ENCODE measurements at regions not wholly inside any gene's neighbourhood (a gene's known extent, or its start where the extent isn't known, plus 50 kb on each side); places are given as distances from the start of the nearest gene placed in this dataset.

DNA sequence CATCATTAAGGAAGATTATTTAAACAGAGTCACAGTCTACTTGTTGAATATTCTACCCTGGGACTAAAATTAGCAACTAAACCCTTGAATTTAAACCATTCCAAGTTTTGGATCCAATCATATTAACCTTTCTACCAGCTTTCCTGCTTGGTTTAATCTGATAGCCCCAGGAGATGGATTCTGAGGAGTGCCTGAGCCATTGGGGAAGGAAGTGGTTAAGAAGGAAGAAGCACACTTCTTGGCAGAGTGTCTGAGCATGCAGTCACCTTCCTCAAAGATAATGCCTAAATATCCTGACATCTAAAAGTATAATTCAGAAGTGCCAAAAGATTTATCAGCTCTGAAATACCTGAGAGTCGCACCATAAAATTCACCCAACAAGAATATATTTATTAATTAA, 74.1 kb upstream of the SNCAIP start:
- TF ChIP-seq, protein P1, sequence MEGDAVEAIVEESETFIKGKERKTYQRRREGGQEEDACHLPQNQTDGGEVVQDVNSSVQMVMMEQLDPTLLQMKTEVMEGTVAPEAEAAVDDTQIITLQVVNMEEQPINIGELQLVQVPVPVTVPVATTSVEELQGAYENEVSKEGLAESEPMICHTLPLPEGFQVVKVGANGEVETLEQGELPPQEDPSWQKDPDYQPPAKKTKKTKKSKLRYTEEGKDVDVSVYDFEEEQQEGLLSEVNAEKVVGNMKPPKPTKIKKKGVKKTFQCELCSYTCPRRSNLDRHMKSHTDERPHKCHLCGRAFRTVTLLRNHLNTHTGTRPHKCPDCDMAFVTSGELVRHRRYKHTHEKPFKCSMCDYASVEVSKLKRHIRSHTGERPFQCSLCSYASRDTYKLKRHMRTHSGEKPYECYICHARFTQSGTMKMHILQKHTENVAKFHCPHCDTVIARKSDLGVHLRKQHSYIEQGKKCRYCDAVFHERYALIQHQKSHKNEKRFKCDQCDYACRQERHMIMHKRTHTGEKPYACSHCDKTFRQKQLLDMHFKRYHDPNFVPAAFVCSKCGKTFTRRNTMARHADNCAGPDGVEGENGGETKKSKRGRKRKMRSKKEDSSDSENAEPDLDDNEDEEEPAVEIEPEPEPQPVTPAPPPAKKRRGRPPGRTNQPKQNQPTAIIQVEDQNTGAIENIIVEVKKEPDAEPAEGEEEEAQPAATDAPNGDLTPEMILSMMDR (IDR thresholded peaks at IDR 0.05), result no peak
- TF ChIP-seq POLR2A (IDR thresholded peaks at IDR 0.05), result no peak

Measured in sigmoid colon (tissue), 3 donors.